ENCODE measurements at regions not wholly inside any gene's neighbourhood (a gene's known extent, or its start where the extent isn't known, plus 50 kb on each side); places are given as distances from the start of the nearest gene placed in this dataset.

- Mint-ChIP-seq H3K27ac (no peak overlapping the region), H3K36me3 (ENCODE audit: low read depth) (no peaks in the 10 kb centered on the region), H3K27me3 (ENCODE audit: insufficient read depth) (no peaks in the 10 kb centered on the region), H3K9me3 (no peaks in the 10 kb centered on the region), H3K4me3 (no peak overlapping the region), H3K4me1 (ENCODE audit: low read depth) (peaks cover 12% of the 10 kb centered on the region)
- TF ChIP-seq, protein P1, sequence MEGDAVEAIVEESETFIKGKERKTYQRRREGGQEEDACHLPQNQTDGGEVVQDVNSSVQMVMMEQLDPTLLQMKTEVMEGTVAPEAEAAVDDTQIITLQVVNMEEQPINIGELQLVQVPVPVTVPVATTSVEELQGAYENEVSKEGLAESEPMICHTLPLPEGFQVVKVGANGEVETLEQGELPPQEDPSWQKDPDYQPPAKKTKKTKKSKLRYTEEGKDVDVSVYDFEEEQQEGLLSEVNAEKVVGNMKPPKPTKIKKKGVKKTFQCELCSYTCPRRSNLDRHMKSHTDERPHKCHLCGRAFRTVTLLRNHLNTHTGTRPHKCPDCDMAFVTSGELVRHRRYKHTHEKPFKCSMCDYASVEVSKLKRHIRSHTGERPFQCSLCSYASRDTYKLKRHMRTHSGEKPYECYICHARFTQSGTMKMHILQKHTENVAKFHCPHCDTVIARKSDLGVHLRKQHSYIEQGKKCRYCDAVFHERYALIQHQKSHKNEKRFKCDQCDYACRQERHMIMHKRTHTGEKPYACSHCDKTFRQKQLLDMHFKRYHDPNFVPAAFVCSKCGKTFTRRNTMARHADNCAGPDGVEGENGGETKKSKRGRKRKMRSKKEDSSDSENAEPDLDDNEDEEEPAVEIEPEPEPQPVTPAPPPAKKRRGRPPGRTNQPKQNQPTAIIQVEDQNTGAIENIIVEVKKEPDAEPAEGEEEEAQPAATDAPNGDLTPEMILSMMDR (IDR thresholded peaks at IDR 0.05) = no peak
- no peak for DNase-seq
Observed at GRCh38 chr6:10031617-10032016, 383.3 kb downstream of the TFAP2A start.

DNA sequence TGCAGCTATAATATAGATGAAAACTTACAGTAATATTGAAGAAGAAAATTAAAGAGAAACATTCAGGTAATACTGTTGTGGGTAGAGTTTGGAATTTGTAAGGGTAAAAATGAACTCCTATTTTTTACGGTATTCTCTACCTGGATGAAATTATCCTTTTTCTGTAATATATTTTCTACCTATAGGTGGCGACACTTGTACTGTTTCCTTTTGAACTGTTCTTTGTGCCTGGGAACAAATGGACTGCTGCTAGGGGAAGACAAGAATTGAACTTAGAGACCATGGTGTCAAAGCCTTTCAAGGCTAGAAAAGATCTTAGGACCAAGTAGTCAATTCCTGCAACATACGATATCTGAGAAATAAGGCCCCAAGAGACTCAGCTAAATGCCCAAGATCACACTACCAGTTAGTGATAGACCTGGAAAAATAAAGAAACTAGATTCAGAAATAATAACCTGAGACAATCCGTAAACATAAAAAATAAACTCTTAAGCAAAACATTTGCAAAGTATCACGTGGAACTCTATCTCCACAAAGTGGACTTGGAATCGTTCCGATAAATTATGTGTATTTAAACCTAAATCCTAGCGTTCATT, 383.8 kb downstream of the TFAP2A start:
- Mint-ChIP-seq H3K4me3 (no peak overlapping the region), H3K4me1 (ENCODE audit: low read depth) (peaks cover 12% of the 10 kb centered on the region), H3K27me3 (ENCODE audit: insufficient read depth) (no peaks in the 10 kb centered on the region), H3K9me3 (no peaks in the 10 kb centered on the region), H3K36me3 (ENCODE audit: low read depth) (no peaks in the 10 kb centered on the region), H3K27ac (no peak overlapping the region)
- TF ChIP-seq, protein P1 (IDR thresholded peaks at IDR 0.05) = peak; percentile 91
- DNase-seq = peak; percentile 12

DNA sequence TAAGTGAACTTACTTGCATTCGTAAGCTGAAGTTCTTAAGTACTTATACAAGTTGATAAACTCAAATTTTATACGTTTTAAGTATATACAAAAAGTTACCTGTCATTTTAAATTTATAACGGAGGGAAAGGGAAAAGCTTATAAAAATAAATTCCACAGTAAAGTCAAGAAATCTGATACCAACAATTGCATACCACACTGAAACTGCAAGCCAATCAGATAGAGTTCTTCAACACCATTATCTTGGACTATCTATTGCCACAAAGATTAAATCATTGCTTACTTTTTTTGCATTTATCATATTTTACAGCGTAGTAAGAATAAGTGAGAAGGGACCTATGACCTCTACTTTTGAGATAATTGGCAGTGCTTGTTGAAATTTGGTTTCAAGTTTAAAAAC, 386.7 kb downstream of the TFAP2A start:
- Mint-ChIP-seq H3K36me3 (ENCODE audit: low read depth) (no peaks in the 10 kb centered on the region), H3K27ac (no peak overlapping the region), H3K9me3 (no peaks in the 10 kb centered on the region), H3K4me1 (ENCODE audit: low read depth) (peaks cover 5% of the 10 kb centered on the region), H3K27me3 (ENCODE audit: insufficient read depth) (no peaks in the 10 kb centered on the region), H3K4me3 (no peak overlapping the region)
- no peak for DNase-seq
- TF ChIP-seq, protein P1 (IDR thresholded peaks at IDR 0.05) = no peak

DNA sequence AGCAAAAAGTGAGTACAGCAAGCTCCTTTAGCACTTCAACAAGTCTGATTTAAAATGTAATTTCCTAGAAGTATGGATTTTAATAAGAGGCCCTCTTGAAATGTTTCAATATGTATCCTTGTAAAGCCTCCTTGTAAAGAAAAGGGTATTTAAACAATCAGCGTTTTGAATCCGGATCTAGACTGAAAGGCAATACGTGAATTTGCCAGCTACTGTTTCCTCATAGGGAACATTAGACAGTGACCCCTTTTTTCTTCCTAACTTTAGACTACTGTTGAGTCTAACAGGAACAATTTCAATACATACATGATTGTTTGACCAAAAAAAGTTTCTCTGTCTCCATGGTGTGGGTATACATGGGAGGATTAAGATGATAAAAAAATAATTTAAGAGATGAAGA, 395.0 kb downstream of the TFAP2A start:
- Mint-ChIP-seq H3K4me1 (ENCODE audit: low read depth) (peaks cover 8% of the 10 kb centered on the region), H3K36me3 (ENCODE audit: low read depth) (no peaks in the 10 kb centered on the region), H3K4me3 (no peak overlapping the region), H3K27me3 (ENCODE audit: insufficient read depth) (no peaks in the 10 kb centered on the region; the same call in 1 of the 2 replicates), H3K9me3 (no peaks in the 10 kb centered on the region), H3K27ac (no peak overlapping the region)
- TF ChIP-seq, protein P1 (IDR thresholded peaks at IDR 0.05) = no peak
- no peak for DNase-seq

DNA sequence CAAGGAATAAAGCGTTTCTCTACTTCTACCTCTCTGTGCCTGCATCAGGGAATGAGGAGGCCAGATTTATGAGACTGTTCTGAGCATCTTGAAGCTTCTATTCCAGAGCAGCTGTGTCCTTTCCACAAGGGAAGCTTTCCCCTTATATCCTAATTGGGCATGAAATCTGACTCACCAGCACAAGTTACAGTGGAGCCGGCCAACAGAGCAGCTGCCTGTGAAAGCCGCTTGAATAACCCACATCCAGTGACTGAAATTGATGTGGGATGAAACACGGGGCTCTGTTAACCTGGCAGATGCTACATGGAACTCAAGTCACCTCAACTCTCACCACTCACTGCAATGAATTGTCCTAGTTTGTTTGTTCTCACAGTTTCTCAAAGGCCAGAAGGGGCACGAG, 400.3 kb downstream of the TFAP2A start:
- H3K36me3 Mint-ChIP-seq (ENCODE audit: low read depth) = peaks cover 7% of the 10 kb centered on the region
- H3K27ac Mint-ChIP-seq = no peak overlapping the region
- peak; percentile 73 for DNase-seq
- H3K4me1 Mint-ChIP-seq (ENCODE audit: low read depth) = peaks cover 16% of the 10 kb centered on the region
- TF ChIP-seq, protein P1 (IDR thresholded peaks at IDR 0.05) = no peak
- H3K4me3 Mint-ChIP-seq = peak overlapping the region; percentile 49; the same call in 1 of the 2 replicates
- no peaks in the 10 kb centered on the region; the same call in 1 of the 2 replicates for H3K27me3 Mint-ChIP-seq (ENCODE audit: insufficient read depth)
- peaks cover 6% of the 10 kb centered on the region; the same call in 1 of the 2 replicates for H3K9me3 Mint-ChIP-seq

Measured in HFFc6 (cell line).